ENCODE measurements at regions not wholly inside any gene's neighbourhood (a gene's known extent, or its start where the extent isn't known, plus 50 kb on each side); places are given as distances from the start of the nearest gene placed in this dataset.

GRCh38 chr2:195428673-195429072, 228.4 kb upstream of the SLC39A10 start:
- no peak overlapping the region for H2AFZ ChIP-seq (ENCODE audit: low read depth, low read length)
- POLR2A ChIA-PET: no interaction called here
- intact Hi-C loops (cut with micrococcal nuclease): no loop called here

More at GRCh38 chr2:195428673-195429072, 228.4 kb upstream of the SLC39A10 start:
- BruUV-seq (replicated peaks): no TSS peak
- H4K20me1 ChIP-seq (replicated peaks; ENCODE audit: control insufficient read depth, extremely low read depth, insufficient read depth, low read length): no peaks in the 10 kb centered on the region
- CTCF ChIA-PET: no interaction called here
- no peak overlapping the region for H3K27ac ChIP-seq (ENCODE audit: insufficient read depth, low read depth, low read length)
- H3K79me2 ChIP-seq (ENCODE audit: control insufficient read depth, insufficient read depth, low read length): no peaks in the 10 kb centered on the region
- H3K36me3 ChIP-seq (ENCODE audit: control insufficient read depth in 2 of 2, extremely low read depth in 1 of 2, insufficient read depth in 2 of 2, low read length in 2 of 2): no peaks in the 10 kb centered on the region
- H3K4me3 ChIP-seq (replicated peaks in 1 of 3; ENCODE audit: insufficient read depth in 1 of 3, low read depth in 1 of 3, low read length in 3 of 3): no peak overlapping the region
- H3K9me3 ChIP-seq (replicated peaks; ENCODE audit: control insufficient read depth, insufficient read depth, low read length): no peaks in the 10 kb centered on the region
- no peaks in the 10 kb centered on the region for H3K9me1 ChIP-seq (replicated peaks; ENCODE audit: control insufficient read depth, extremely low read depth, insufficient read depth, low read length)
- FAIRE-seq (no peak), DNase-seq (ENCODE audit: low read depth, low spot score) (no peak)
- no peak overlapping the region for H3K4me2 ChIP-seq (ENCODE audit: insufficient read depth, low read length)
- TF ChIP-seq EZH2 (IDR thresholded peaks at IDR 0.05; ENCODE audit: borderline replicate concordance, low read depth, low read length, severe bottlenecking): no peak
- TF ChIP-seq CTCF (IDR thresholded peaks at IDR 0.05; ENCODE audit: extremely low read depth in 1 of 2, insufficient read depth in 1 of 2, low read depth in 1 of 2, low read length in 2 of 2): no peak
- TF ChIP-seq GATA2 (IDR thresholded peaks at IDR 0.05; ENCODE audit: insufficient read depth, insufficient read length, low read depth, low read length): no peak
- no peak for TF ChIP-seq JUN (IDR thresholded peaks at IDR 0.05; ENCODE audit: borderline replicate concordance, insufficient read depth, insufficient read length, low read depth)
- no peak for TF ChIP-seq FOS (IDR thresholded peaks at IDR 0.05; ENCODE audit: borderline replicate concordance, insufficient read depth, low read length)
- no peak for TF ChIP-seq POLR2A (IDR thresholded peaks at IDR 0.05; ENCODE audit: low read depth, low read length)
- TF ChIP-seq POLR2AphosphoS5 (IDR thresholded peaks at IDR 0.05; ENCODE audit: insufficient read depth, low read depth, low read length): no peak
- no peak for TF ChIP-seq MYC (IDR thresholded peaks at IDR 0.05; ENCODE audit: low read depth, low read length)
- TF ChIP-seq MAX (IDR thresholded peaks at IDR 0.05; ENCODE audit: insufficient read depth, insufficient read length): no peak
- no peaks in the 10 kb centered on the region for H3K4me1 ChIP-seq (ENCODE audit: control insufficient read depth, extremely low read depth, insufficient read depth, low read length)
- H3K27me3 ChIP-seq (ENCODE audit: control insufficient read depth in 2 of 2, insufficient read depth in 2 of 2, low read length in 2 of 2): peaks cover 0 to 2% of the 10 kb centered on the region in 2 experiments
- dilution Hi-C loops (cut with MboI; ENCODE audit: extremely low pct_ligation_motif_present, low sequenced_read_pairs): no loop called here
- no peak overlapping the region for H3K9ac ChIP-seq (replicated peaks; ENCODE audit: extremely low read depth, insufficient read depth, low read length)

All from endothelial cell of umbilical vein (primary cell).